SU-DHL-6 (cell line): ENCODE measurements at regions not wholly inside any gene's neighbourhood (a gene's known extent, or its start where the extent isn't known, plus 50 kb on each side); places are given as distances from the start of the nearest gene placed in this dataset.
"Not testable (repeated sequence)": the region's sequence is repeated elsewhere in the genome, so short reads cannot be mapped to it uniquely, and the experiment has no call there.

Experiments used
- H2AFZ ChIP-seq: fragments of 200-600 bp; sonication (generic); 2 replicates; pipeline ENCODE4 v1.6.1; 2014; ENCODE audit warnings: low read depth, mild to moderate bottlenecking, moderate library complexity, mixed read lengths, antibody characterized with exemption, low read length; ENCODE audit not compliant: severe bottlenecking
- H3F3A ChIP-seq: fragments of 200-600 bp; shearing (Covaris generic); 2 replicates; pipeline ENCODE4 v1.6.0; 2016; ENCODE audit warnings: antibody characterized with exemption, mild to moderate bottlenecking; ENCODE audit not compliant: insufficient read depth
- H3K27ac ChIP-seq: fragments of 200-600 bp; sonication (generic); 2 replicates; pipeline ENCODE4 v1.5.1; 2016; ENCODE audit warnings: low read depth, mild to moderate bottlenecking, low read length, moderate library complexity, mixed read lengths
- H3K27me3 ChIP-seq: fragments of 200-600 bp; sonication (generic), shearing (Covaris generic); 2 replicates; pipeline ENCODE4 v1.6.0; 2014; ENCODE audit warnings: mild to moderate bottlenecking, low read length
- H3K36me3 ChIP-seq: fragments of 200-600 bp; sonication (generic); 2 replicates; pipeline ENCODE4 v1.6.1; 2014; ENCODE audit warnings: mild to moderate bottlenecking, low read length, mixed read lengths
- H3K4me2 ChIP-seq: fragments of 300-600, 200-600 bp; shearing (Covaris generic), sonication (generic); 2 replicates; pipeline ENCODE4 v1.6.0; 2014; ENCODE audit warnings: low read length, low read depth, mild to moderate bottlenecking; ENCODE audit not compliant: poor library complexity, severe bottlenecking
- H3K4me3 ChIP-seq: fragments of 200-600 bp; sonication (generic); 2 replicates; pipeline ENCODE4 v1.5.1; 2014; ENCODE audit warnings: antibody characterized with exemption, low read length, mild to moderate bottlenecking, mixed read lengths; ENCODE audit not compliant: insufficient read depth, poor library complexity, severe bottlenecking
- H3K79me2 ChIP-seq: fragments of 200-600 bp; sonication (generic); 2 replicates; pipeline ENCODE4 v1.6.1; 2014; ENCODE audit warnings: mild to moderate bottlenecking, low read length, moderate library complexity; ENCODE audit not compliant: insufficient read depth
- H3K9ac ChIP-seq: fragments of 200-600 bp; sonication (generic); 2 replicates; pipeline ENCODE4 v1.7.0; 2014; ENCODE audit warnings: mild to moderate bottlenecking, low read length
- H3K9me2 ChIP-seq: fragments of 200-600 bp; sonication (generic); replicated peaks from 2 replicates; pipeline ENCODE4 v1.6.1; 2014; ENCODE audit warnings: low read length; ENCODE audit not compliant: insufficient read depth
- H3K9me3 ChIP-seq: fragments of 200-600 bp; sonication (generic); 2 replicates; pipeline ENCODE4 v1.6.1; 2014; ENCODE audit warnings: low read length, mixed read lengths; ENCODE audit not compliant: insufficient read depth
- H4K20me1 ChIP-seq: fragments of 200-600 bp; sonication (generic); 2 replicates; pipeline ENCODE4 v1.6.1; 2014; ENCODE audit warnings: low read depth, mild to moderate bottlenecking, antibody characterized with exemption, low read length, moderate library complexity, mixed read lengths
- EZH2phosphoT487 ChIP-seq: fragments of 200-600 bp; sonication (generic), shearing (Covaris generic); conservative IDR thresholded peaks from 2 replicates; pipeline ENCODE4 v1.6.1; 2018; ENCODE audit warnings: mild to moderate bottlenecking, antibody characterized with exemption, low read length, moderate library complexity, mixed read lengths
- TF ChIP-seq, protein P1 (sequence below): fragments of 200-600 bp; sonication (generic); IDR thresholded peaks from one replicate; pipeline ENCODE4 v1.5.1; 2017; ENCODE audit warnings: antibody characterized with exemption, mild to moderate bottlenecking, low read length, moderate library complexity; ENCODE audit not compliant: insufficient read depth, poor library complexity, severe bottlenecking

DNA sequence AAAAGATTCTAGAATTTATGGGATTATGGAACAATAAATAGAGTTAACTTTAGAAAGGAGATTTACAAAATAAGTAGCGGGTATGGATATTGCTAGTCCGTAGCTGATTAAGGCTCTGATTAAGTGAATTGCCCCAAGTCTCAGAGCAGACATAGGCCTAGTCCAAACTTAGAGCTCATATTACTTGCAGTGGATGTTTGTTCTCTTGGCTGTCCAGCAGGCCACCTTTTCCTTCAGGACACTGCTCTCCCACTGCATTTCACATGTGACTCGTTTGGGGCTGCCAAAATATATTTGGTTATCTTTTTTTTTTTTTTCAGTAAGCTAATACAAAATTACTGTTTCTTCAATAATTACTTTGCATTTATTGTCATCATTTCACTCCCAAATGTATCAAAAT lies 76.6 kb downstream of the ARRDC3 start:
- H3K4me3 ChIP-seq = no peak overlapping the region
- no peak overlapping the region for H3K27ac ChIP-seq
- no peaks in the 10 kb centered on the region for H3K36me3 ChIP-seq
- H3K79me2 ChIP-seq = no peaks in the 10 kb centered on the region
- H4K20me1 ChIP-seq = no peaks in the 10 kb centered on the region
- no peak overlapping the region for H3K9ac ChIP-seq
- no peaks in the 10 kb centered on the region for H3K27me3 ChIP-seq
- TF ChIP-seq, protein P1, sequence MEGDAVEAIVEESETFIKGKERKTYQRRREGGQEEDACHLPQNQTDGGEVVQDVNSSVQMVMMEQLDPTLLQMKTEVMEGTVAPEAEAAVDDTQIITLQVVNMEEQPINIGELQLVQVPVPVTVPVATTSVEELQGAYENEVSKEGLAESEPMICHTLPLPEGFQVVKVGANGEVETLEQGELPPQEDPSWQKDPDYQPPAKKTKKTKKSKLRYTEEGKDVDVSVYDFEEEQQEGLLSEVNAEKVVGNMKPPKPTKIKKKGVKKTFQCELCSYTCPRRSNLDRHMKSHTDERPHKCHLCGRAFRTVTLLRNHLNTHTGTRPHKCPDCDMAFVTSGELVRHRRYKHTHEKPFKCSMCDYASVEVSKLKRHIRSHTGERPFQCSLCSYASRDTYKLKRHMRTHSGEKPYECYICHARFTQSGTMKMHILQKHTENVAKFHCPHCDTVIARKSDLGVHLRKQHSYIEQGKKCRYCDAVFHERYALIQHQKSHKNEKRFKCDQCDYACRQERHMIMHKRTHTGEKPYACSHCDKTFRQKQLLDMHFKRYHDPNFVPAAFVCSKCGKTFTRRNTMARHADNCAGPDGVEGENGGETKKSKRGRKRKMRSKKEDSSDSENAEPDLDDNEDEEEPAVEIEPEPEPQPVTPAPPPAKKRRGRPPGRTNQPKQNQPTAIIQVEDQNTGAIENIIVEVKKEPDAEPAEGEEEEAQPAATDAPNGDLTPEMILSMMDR = no peak
- no peak for TF ChIP-seq EZH2phosphoT487
- no peaks in the 10 kb centered on the region for H3F3A ChIP-seq
- H2AFZ ChIP-seq = no peak overlapping the region
- H3K9me3 ChIP-seq = no peaks in the 10 kb centered on the region
- H3K4me2 ChIP-seq = no peak overlapping the region
- no peaks in the 10 kb centered on the region for H3K9me2 ChIP-seq

DNA sequence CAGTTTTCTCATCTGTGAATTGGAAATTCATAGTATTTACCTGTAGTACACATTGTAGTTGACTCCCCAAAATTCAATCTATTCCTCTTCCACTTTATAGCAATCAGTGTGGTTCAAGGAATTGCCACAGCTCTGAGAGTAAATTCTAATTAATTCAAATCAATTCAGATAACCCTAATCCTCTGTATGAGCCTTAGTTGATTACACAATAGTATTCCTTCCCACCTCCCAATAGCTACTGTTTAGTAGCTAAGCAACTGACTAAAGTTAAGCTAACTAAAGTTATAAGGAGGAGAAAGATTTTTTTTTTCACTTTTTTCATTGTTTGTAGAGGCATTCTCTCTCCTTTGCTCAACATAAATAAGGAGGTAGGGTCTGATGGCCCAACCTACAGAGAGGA lies 77.5 kb downstream of the ARRDC3 start:
- Histone ChIP-seq H3K27me3 (no peaks in the 10 kb centered on the region), H2AFZ (no peak overlapping the region), H3F3A (no peaks in the 10 kb centered on the region), H3K79me2 (no peaks in the 10 kb centered on the region), H3K9me2 (no peaks in the 10 kb centered on the region), H3K9me3 (no peaks in the 10 kb centered on the region), H4K20me1 (no peaks in the 10 kb centered on the region), H3K4me2 (no peak overlapping the region), H3K9ac (no peak overlapping the region), H3K27ac (no peak overlapping the region), H3K4me3 (no peak overlapping the region), H3K36me3 (no peaks in the 10 kb centered on the region)
- TF ChIP-seq, protein P1 = no peak
- no peak for TF ChIP-seq EZH2phosphoT487

DNA sequence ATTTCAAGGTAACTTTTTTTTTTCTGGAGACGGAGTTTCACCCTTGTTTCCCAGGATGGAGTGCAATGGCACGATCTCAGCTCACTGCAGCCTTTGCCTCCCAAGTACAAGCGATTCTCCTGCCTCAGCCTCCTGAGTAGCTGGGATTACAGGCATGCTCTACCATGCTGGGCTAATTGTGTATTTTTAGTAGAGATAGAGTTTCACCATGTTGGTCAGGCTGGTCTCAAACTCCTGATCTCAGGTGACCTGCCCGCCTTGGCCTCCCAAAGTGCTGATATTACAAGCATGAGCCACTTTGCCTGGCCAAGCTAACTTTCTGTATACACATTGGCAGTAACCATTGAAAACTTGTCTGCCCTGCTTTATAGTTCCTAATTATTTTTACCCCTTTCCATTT lies 79.1 kb downstream of the ARRDC3 start:
- not testable (repeated sequence) for H3K9me2 ChIP-seq, H2AFZ ChIP-seq, H3K9ac ChIP-seq, H3K36me3 ChIP-seq, H3K27me3 ChIP-seq, H4K20me1 ChIP-seq, H3K9me3 ChIP-seq, H3K79me2 ChIP-seq, H3K4me2 ChIP-seq, H3K27ac ChIP-seq, H3F3A ChIP-seq, H3K4me3 ChIP-seq

DNA sequence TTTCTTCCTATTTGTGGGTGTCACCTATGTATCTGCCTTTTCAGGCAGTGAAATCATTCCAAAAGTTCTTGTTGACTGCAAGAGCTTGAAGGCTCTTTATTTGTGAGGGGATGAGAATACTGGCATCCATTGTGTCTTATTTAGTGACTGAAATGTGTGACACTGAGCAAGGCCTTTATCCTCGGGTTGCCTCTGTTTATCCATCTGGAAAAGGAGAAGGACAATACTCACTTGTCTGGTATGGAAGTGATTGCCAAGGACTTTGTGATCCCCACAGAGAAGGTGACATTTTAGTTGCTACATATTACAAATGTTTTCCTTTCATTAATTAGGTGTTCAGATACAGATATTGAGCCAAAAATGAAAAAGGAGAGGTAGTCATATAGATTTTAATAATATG lies 80.2 kb downstream of the ARRDC3 start:
- H3K27ac ChIP-seq = no peak overlapping the region

More for the DNA sequence above, 80.2 kb downstream of the ARRDC3 start:
- Histone ChIP-seq H3K9ac (no peak overlapping the region), H3K4me3 (no peak overlapping the region), H3F3A (no peaks in the 10 kb centered on the region), H3K9me2 (no peaks in the 10 kb centered on the region), H3K36me3 (no peaks in the 10 kb centered on the region), H3K4me2 (no peak overlapping the region), H4K20me1 (no peaks in the 10 kb centered on the region), H3K79me2 (no peaks in the 10 kb centered on the region), H3K9me3 (no peaks in the 10 kb centered on the region), H3K27me3 (no peaks in the 10 kb centered on the region), H2AFZ (no peak overlapping the region)
- TF ChIP-seq EZH2phosphoT487 = no peak
- TF ChIP-seq, protein P1 = no peak
